DOHH2 (cell line): ENCODE measurements at regions not wholly inside any gene's neighbourhood (a gene's known extent, or its start where the extent isn't known, plus 50 kb on each side); places are given as distances from the start of the nearest gene placed in this dataset.

Source experiments
- H3F3A ChIP-seq: fragments of 200-600 bp; sonication (generic), shearing (Covaris generic); 2 replicates; pipeline ENCODE4 v1.6.0; 2016; ENCODE audit warnings: antibody characterized with exemption, mild to moderate bottlenecking; ENCODE audit not compliant: control insufficient read depth, insufficient read depth
- H3K27ac ChIP-seq: fragments of 200-600 bp; sonication (generic); 2 replicates; pipeline ENCODE4 v1.5.1; 2014; ENCODE audit warnings: low read depth, mild to moderate bottlenecking, low read length, moderate library complexity
- H3K27me3 ChIP-seq: fragments of 200-600 bp; sonication (generic); 2 replicates; pipeline ENCODE4 v1.6.1; 2014; ENCODE audit warnings: mild to moderate bottlenecking, low read length, mixed read lengths; ENCODE audit not compliant: control insufficient read depth
- H3K36me3 ChIP-seq: fragments of 200-600 bp; sonication (generic); 2 replicates; pipeline ENCODE4 v1.6.1; 2014; ENCODE audit warnings: mild to moderate bottlenecking, low read length, moderate library complexity, mixed read lengths; ENCODE audit not compliant: control insufficient read depth
- H3K4me1 ChIP-seq: fragments of 200-600 bp; sonication (generic); 2 replicates; pipeline ENCODE4 v1.6.1; 2014; ENCODE audit warnings: mild to moderate bottlenecking, low read length, mixed read lengths; ENCODE audit not compliant: control insufficient read depth
- H3K4me2 ChIP-seq: fragments of 200-600 bp; sonication (generic); 2 replicates; pipeline ENCODE4 v1.6.0; 2014; ENCODE audit warnings: mild to moderate bottlenecking, low read length, moderate library complexity
- H3K4me3 ChIP-seq: fragments of 200-600 bp; sonication (generic); 2 replicates; pipeline ENCODE4 v1.5.1; 2014; ENCODE audit warnings: mild to moderate bottlenecking, low read length, mixed read lengths
- H3K79me2 ChIP-seq: fragments of 200-600 bp; sonication (generic); 2 replicates; pipeline ENCODE4 v1.6.1; 2014; ENCODE audit warnings: mild to moderate bottlenecking, low read length, mixed read lengths; ENCODE audit not compliant: control insufficient read depth
- H3K9me2 ChIP-seq: fragments of 200-600 bp; sonication (generic); replicated peaks from 2 replicates; pipeline ENCODE4 v1.6.1; 2014; ENCODE audit warnings: mild to moderate bottlenecking, low read length, mixed read lengths; ENCODE audit not compliant: control insufficient read depth
- H3K9me3 ChIP-seq: fragments of 200-600 bp; sonication (generic); 2 replicates; pipeline ENCODE4 v1.6.1; 2014; ENCODE audit warnings: antibody characterized with exemption, low read length, mixed read lengths; ENCODE audit not compliant: control insufficient read depth, insufficient read depth
- H4K20me1 ChIP-seq: fragments of 200-600 bp; sonication (generic); 2 replicates; pipeline ENCODE4 v1.6.0; 2014; ENCODE audit warnings: low read depth, mild to moderate bottlenecking, antibody characterized with exemption, low read length, moderate library complexity; ENCODE audit not compliant: control insufficient read depth, insufficient read depth
- EZH2phosphoT487 ChIP-seq: fragments of 200-600 bp; sonication (generic); IDR thresholded peaks from 2 replicates; pipeline ENCODE4 v1.6.1; 2017; ENCODE audit warnings: borderline replicate concordance, mild to moderate bottlenecking, antibody characterized with exemption, low read length, moderate library complexity, mixed read lengths
- TF ChIP-seq, protein P1 (sequence below): fragments of 200-600 bp; sonication (generic); IDR thresholded peaks from one replicate; pipeline ENCODE4 v1.5.1; 2014; ENCODE audit warnings: antibody characterized with exemption, mild to moderate bottlenecking, low read depth, low read length; ENCODE audit not compliant: poor library complexity, severe bottlenecking

- no peak overlapping the region for H3K27ac ChIP-seq
- H3K79me2 ChIP-seq, result no peaks in the 10 kb centered on the region
Observed at GRCh38 chr12:46893434-46893833, 67.6 kb upstream of the SLC38A4 start.

GRCh38 chr12:46895726-46896125, 69.9 kb upstream of the SLC38A4 start:
- Histone ChIP-seq H3K27me3 (no peaks in the 10 kb centered on the region), H3K9me2 (no peaks in the 10 kb centered on the region), H3K9me3 (no peaks in the 10 kb centered on the region), H3K36me3 (no peaks in the 10 kb centered on the region), H3K4me3 (no peak overlapping the region), H4K20me1 (no peaks in the 10 kb centered on the region), H3K27ac (no peak overlapping the region), H3K79me2 (no peaks in the 10 kb centered on the region), H3F3A (no peaks in the 10 kb centered on the region), H3K4me2 (no peak overlapping the region), H3K4me1 (no peaks in the 10 kb centered on the region)
- TF ChIP-seq, protein P1, sequence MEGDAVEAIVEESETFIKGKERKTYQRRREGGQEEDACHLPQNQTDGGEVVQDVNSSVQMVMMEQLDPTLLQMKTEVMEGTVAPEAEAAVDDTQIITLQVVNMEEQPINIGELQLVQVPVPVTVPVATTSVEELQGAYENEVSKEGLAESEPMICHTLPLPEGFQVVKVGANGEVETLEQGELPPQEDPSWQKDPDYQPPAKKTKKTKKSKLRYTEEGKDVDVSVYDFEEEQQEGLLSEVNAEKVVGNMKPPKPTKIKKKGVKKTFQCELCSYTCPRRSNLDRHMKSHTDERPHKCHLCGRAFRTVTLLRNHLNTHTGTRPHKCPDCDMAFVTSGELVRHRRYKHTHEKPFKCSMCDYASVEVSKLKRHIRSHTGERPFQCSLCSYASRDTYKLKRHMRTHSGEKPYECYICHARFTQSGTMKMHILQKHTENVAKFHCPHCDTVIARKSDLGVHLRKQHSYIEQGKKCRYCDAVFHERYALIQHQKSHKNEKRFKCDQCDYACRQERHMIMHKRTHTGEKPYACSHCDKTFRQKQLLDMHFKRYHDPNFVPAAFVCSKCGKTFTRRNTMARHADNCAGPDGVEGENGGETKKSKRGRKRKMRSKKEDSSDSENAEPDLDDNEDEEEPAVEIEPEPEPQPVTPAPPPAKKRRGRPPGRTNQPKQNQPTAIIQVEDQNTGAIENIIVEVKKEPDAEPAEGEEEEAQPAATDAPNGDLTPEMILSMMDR, result no peak
- no peak for TF ChIP-seq EZH2phosphoT487

More at GRCh38 chr12:46893434-46893833, 67.6 kb upstream of the SLC38A4 start:
- H3K4me3 ChIP-seq, result no peak overlapping the region
- no peaks in the 10 kb centered on the region for H3F3A ChIP-seq
- H3K4me1 ChIP-seq, result no peaks in the 10 kb centered on the region
- no peaks in the 10 kb centered on the region for H4K20me1 ChIP-seq
- H3K36me3 ChIP-seq, result no peaks in the 10 kb centered on the region
- H3K9me2 ChIP-seq, result no peaks in the 10 kb centered on the region
- TF ChIP-seq, protein P1, result no peak
- TF ChIP-seq EZH2phosphoT487, result no peak
- no peaks in the 10 kb centered on the region for H3K9me3 ChIP-seq
- H3K4me2 ChIP-seq, result no peak overlapping the region
- H3K27me3 ChIP-seq, result no peaks in the 10 kb centered on the region

GRCh38 chr12:46896680-46897079, 70.9 kb upstream of the SLC38A4 start:
- H3K4me2 ChIP-seq, result no peak overlapping the region
- TF ChIP-seq, protein P1, result no peak
- no peak for TF ChIP-seq EZH2phosphoT487
- no peaks in the 10 kb centered on the region for H3K79me2 ChIP-seq
- no peaks in the 10 kb centered on the region for H4K20me1 ChIP-seq
- H3K27me3 ChIP-seq, result no peaks in the 10 kb centered on the region
- no peaks in the 10 kb centered on the region for H3K4me1 ChIP-seq
- H3K27ac ChIP-seq, result no peak overlapping the region
- no peaks in the 10 kb centered on the region for H3F3A ChIP-seq
- no peaks in the 10 kb centered on the region for H3K9me3 ChIP-seq
- no peaks in the 10 kb centered on the region for H3K36me3 ChIP-seq
- H3K4me3 ChIP-seq, result no peak overlapping the region
- H3K9me2 ChIP-seq, result no peaks in the 10 kb centered on the region
